ENCODE measurements at regions not wholly inside any gene's neighbourhood (a gene's known extent, or its start where the extent isn't known, plus 50 kb on each side); places are given as distances from the start of the nearest gene placed in this dataset.

- no peak for DNase-seq
These were observed 155.9 kb upstream of the SHB start for GRCh38 chr9:38224941-38225340.

DNA sequence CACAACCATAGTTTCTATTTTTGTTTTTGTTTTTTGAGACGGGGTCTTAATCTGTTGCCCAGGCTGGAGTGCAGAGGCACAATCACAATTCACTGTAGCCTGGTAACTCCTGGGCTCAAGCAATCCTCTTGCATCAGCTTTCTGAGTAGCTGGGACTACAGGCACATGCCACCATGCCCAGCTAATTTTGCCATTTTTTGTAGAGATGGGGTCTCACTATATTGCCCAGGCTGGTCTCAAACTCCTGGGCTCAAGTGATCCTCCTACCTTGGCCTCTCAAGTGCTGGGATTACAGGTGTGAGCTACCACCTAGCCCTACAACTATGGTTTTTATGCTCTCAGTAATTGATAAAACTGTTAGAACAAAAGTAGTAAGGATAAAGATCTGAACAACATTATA, 147.5 kb upstream of the SHB start:
- no peak for DNase-seq

- no peak for DNase-seq
These were observed 146.4 kb upstream of the SHB start for GRCh38 chr9:38215465-38215864.

- DNase-seq, result no peak
These were observed 145.4 kb upstream of the SHB start for GRCh38 chr9:38214432-38214831.

DNA sequence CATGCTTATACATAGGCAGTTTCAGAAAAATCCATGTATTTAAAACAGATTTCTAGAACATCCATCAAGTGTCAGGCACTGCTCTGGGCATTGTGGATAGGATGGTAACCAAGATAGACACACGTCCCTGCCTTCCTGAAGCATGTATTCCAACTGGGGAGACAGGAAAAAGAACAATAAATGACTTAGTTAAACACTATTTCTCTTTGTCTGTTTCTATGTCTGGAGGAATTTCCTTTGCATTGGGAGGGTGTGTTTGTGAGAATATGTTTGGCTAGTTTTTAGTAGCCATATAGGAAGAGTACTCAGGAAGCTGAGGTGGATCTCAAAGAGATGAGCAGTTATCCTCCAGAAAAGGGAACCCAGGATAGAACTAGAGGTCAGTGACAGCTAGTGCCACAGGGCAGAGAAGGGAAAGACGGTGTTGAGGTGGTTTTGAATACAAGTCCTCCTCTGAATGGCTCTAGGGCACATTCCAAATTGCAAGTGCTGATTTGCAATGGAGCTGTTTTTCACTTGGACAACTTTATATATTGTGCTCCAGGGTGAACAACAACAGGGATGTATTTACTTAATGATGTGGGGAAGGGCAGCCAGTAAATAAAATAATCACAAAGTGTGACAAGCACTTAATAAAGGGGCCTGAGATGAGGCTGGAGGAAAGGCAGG, 144.7 kb upstream of the SHB start:
- no peak for DNase-seq

DNA sequence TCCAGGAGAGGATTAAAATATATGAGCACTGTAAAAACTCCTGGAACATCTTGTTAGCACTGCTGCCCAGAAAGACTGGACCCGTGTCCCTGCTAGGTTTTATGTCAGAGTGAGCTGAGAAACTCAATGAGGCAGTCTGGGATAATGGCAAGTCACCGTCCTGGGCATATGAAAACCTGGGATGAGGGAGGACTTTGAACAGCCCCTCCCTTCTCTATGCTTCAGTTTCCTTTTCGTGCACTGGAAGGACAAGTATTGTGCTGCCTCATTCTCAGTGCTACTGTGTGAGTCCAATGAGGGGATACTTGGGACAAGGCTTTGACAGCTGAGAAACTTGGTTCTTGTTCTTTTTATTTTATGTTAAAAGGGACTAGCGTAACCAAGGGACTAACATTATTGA, 143.0 kb upstream of the SHB start:
- DNase-seq, result no peak

DNA sequence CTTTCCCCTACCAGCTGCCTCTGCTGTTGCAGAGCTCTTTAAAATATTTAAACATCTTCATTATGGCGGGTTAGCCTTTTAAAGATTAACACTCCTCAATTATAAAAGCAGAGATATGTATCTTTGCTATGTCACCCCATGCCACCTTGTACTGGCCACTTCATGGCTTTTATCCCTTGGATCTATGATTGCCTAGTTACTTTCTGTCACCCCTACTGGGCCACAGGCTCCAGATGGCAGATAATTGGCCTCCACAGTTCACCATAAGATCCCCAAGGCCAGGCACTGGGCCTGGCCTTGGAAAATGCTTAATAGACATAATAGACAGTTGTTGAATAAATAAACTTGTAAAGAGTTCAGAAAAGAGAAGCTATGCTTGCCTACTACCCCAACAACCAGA, 142.0 kb upstream of the SHB start:
- no peak for DNase-seq

- no peak for DNase-seq
These were observed 139.3 kb upstream of the SHB start for GRCh38 chr9:38208206-38208901.

DNA sequence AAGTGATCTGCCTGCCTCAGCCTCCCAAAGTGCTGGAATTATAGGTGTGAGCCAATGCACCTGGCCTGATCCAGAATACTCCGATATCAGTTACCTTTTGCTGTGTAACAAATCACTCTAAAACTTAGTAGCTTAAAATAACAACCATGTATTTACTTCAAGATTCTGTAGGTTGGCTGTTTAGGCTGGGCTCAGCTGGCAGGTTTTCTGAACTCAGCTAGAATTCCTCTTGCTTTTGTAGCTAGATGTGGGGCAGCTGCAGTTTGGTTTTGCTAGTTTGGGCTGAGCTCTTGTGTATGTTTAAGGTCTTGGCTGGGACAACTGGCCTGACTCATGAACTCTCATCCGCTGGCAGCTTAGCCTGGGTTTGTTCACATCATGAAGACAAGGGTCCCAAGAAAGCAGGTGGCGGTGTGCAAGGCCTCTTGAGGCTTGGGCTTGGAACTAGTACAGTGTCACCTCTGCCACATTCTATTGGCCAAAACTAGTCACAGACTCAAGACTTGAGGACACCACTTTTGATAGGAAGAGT, 138.3 kb upstream of the SHB start:
- no peak for DNase-seq

DNA sequence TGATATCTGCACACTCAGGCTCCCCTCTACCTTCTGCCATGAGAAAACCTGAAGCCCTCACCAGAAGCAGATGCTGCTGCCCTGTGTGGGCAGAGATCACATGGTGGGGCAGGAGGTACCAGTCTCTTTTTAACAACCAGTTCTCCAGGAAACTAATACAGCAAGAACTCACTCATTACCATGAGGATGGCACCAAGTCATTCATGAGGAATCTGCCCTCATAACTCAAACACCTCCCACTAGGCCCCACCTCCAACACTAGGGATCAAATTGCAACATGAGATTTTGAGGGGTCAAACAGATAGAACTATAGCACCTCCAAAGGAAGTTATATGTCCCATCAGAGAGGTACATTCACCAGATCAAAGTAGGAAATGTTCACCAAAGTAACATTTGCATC, 136.3 kb upstream of the SHB start:
- DNase-seq, result no peak

DNA sequence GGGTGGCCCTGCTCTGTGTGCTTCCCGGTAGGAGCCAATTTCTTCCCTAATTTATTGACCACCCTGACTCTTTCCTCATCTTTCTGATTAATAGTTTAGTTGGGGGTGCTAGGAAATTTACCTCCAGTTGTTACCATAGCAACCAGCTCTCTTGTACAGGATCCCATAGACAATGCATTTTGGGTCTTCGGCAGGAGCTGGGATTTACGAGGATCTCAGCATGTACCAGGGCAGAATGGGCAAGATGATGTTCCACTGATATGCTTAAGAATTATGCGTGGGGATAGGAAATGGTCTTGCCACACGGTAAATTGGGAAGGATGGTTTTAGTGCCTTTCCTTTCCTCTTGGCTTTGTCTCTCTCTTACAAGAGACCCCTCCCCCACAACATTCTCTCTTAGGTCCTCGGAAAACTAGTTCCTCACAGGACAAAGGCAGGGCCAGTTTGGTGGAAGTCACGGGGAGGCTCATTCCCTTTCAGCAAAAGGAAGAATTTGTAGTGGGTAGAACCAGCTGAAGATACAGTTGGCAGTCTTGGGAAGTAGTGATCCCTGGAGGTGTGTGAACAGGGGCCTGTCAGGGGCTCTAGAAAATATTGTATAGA, 133.4 kb upstream of the SHB start:
- no peak for DNase-seq

DNA sequence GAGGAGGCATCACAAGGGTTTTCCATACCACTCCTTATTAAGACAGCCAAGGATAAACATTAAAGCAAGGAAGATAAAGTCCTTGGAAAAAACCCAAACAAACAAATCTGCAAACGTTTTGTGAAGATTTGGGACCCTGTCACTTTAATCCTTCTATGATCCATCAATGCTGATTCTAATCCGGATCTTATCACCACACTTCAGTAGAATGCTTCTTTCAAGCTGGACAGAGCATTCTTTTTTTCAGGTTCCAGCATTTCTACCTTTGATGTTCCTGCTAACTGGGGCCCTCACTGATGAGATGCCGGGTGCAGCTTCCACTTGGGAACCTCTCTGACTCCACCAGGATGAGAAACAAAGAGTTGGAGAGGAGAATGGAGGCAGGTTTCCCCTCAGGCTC, 132.8 kb upstream of the SHB start:
- DNase-seq, result no peak

DNA sequence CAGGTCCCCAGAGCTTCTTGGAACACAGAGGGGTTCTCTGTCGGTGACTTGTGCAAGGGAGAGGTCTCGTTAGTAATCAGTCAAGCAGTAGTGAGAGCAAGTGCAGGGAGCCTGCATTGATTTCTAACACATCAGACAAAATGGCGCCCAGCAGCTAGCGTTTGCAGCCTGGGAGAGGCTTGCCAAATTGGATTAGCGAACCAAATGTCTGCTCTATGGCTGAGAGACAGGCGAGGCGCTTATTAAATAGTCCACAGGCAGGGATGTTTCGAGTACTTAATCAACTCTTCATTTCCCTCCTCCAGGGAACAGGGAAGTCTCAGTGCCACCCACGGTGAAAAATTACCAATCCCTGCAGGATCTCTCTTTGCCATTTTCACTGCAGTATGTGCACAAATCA, 131.4 kb upstream of the SHB start:
- no peak for DNase-seq

GRCh38 chr9:38198140-38198539, 129.1 kb upstream of the SHB start:
- DNase-seq, result no peak

- no peak for DNase-seq
These were observed 127.7 kb upstream of the SHB start for GRCh38 chr9:38196714-38197113.

- no peak for DNase-seq
These were observed 126.7 kb upstream of the SHB start for GRCh38 chr9:38195737-38196161.

- no peak for DNase-seq
These were observed 125.8 kb upstream of the SHB start for GRCh38 chr9:38194870-38195269.

- DNase-seq, result no peak
These were observed 123.8 kb upstream of the SHB start for GRCh38 chr9:38192731-38193265.

GRCh38 chr9:38186404-38187115, 117.5 kb upstream of the SHB start:
- no peak for DNase-seq

- no peak for DNase-seq
These were observed 116.8 kb upstream of the SHB start for GRCh38 chr9:38185647-38186403.

- DNase-seq, result peak in 1 of 2 experiments; percentile 35
These were observed 115.1 kb upstream of the SHB start for GRCh38 chr9:38183994-38184568.

- no peak for DNase-seq
These were observed 113.3 kb upstream of the SHB start for GRCh38 chr9:38182321-38182720.
